ENCODE measurements at regions not wholly inside any gene's neighbourhood (a gene's known extent, or its start where the extent isn't known, plus 50 kb on each side); places are given as distances from the start of the nearest gene placed in this dataset.

- Histone ChIP-seq H3K4me3 (ENCODE audit: low read depth, low read length) (no peak overlapping the region), H3K27me3 (ENCODE audit: control insufficient read depth, insufficient read depth, low read length) (no peaks in the 10 kb centered on the region), H3K36me3 (ENCODE audit: control insufficient read depth, insufficient read depth, low read length) (no peaks in the 10 kb centered on the region)
- DNase-seq (ENCODE audit: low read depth): no peak
- TF ChIP-seq, protein P1, sequence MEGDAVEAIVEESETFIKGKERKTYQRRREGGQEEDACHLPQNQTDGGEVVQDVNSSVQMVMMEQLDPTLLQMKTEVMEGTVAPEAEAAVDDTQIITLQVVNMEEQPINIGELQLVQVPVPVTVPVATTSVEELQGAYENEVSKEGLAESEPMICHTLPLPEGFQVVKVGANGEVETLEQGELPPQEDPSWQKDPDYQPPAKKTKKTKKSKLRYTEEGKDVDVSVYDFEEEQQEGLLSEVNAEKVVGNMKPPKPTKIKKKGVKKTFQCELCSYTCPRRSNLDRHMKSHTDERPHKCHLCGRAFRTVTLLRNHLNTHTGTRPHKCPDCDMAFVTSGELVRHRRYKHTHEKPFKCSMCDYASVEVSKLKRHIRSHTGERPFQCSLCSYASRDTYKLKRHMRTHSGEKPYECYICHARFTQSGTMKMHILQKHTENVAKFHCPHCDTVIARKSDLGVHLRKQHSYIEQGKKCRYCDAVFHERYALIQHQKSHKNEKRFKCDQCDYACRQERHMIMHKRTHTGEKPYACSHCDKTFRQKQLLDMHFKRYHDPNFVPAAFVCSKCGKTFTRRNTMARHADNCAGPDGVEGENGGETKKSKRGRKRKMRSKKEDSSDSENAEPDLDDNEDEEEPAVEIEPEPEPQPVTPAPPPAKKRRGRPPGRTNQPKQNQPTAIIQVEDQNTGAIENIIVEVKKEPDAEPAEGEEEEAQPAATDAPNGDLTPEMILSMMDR (IDR thresholded peaks at IDR 0.05; ENCODE audit: insufficient read depth, low read length, poor library complexity, severe bottlenecking): no peak
Measured at GRCh38 chr4:135538698-135539097, 1337.1 kb upstream of the PABPC4L start.

DNA sequence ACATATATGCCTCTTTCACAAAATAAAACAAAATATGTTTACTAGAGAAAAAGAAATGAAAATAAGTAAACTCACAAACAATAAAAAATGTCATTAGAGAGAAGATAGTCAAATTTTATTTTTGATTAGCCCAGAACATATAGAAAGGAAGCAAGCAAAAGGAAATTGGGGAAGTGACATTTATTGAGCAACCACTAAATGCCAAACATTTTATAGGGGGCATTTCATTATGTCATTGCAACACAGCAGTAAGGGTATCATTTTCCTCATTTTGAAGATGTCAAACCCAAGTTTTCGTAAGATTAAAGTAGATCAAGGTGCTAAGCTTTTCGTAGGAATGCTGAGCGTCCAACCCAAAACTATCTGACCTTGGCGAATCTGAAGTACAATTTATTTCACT is 1331.5 kb upstream of the PABPC4L start:
- H3K36me3 ChIP-seq (ENCODE audit: control insufficient read depth, insufficient read depth, low read length): no peaks in the 10 kb centered on the region
- no peak for DNase-seq (ENCODE audit: low read depth)
- TF ChIP-seq, protein P1 (IDR thresholded peaks at IDR 0.05; ENCODE audit: insufficient read depth, low read length, poor library complexity, severe bottlenecking): no peak
- no peaks in the 10 kb centered on the region for H3K27me3 ChIP-seq (ENCODE audit: control insufficient read depth, insufficient read depth, low read length)
- no peak overlapping the region for H3K4me3 ChIP-seq (ENCODE audit: low read depth, low read length)

- H3K36me3 ChIP-seq (ENCODE audit: control insufficient read depth, insufficient read depth, low read length): no peaks in the 10 kb centered on the region
- TF ChIP-seq, protein P1 (IDR thresholded peaks at IDR 0.05; ENCODE audit: insufficient read depth, low read length, poor library complexity, severe bottlenecking): no peak
- H3K4me3 ChIP-seq (ENCODE audit: low read depth, low read length): no peak overlapping the region
- no peaks in the 10 kb centered on the region for H3K27me3 ChIP-seq (ENCODE audit: control insufficient read depth, insufficient read depth, low read length)
- DNase-seq (ENCODE audit: low read depth): no peak
Measured at GRCh38 chr4:135532132-135532531, 1330.5 kb upstream of the PABPC4L start.

DNA sequence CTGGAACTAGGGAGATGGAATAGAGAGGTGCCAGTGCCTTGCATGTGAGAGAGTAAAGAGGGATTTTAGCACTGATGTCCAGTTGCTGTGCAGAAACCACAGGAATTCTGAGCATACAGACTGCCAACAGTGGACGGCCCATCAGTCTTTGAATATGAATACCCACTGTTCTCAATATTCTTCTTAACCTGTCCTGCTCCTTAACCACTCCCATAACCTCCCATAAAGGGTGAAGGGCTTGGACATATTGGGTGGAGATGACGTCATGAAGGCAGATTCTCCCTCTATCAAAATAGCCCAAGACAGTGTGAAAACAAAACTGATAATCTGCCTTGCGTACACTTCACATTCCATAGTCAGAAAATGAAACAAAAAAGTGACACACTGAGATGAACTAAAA is 1313.7 kb upstream of the PABPC4L start:
- H3K4me3 ChIP-seq (ENCODE audit: low read depth, low read length): no peak overlapping the region
- no peak for DNase-seq (ENCODE audit: low read depth)
- TF ChIP-seq, protein P1 (IDR thresholded peaks at IDR 0.05; ENCODE audit: insufficient read depth, low read length, poor library complexity, severe bottlenecking): no peak
- no peaks in the 10 kb centered on the region for H3K27me3 ChIP-seq (ENCODE audit: control insufficient read depth, insufficient read depth, low read length)
- H3K36me3 ChIP-seq (ENCODE audit: control insufficient read depth, insufficient read depth, low read length): no peaks in the 10 kb centered on the region

DNA sequence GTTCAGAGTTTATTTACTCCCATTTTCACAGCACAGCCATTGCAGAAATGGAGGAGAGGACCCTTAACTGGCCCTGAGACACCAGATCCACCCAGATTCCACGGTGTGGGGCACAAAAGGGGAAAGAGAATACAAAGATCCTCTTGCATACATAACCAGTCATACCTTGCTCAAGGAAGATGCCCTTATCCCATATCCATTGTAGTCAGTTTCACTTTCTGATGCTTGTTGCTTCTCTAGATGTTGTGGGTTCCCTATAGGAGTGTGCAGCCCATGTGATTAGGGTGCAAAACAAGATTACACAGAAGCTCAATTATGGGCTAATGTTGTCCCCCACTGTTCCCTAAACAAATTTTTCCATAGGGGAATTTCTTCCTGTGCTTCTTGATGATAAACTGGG is 1309.0 kb upstream of the PABPC4L start:
- H3K36me3 ChIP-seq (ENCODE audit: control insufficient read depth, insufficient read depth, low read length): no peaks in the 10 kb centered on the region
- TF ChIP-seq, protein P1 (IDR thresholded peaks at IDR 0.05; ENCODE audit: insufficient read depth, low read length, poor library complexity, severe bottlenecking): no peak
- no peak overlapping the region for H3K4me3 ChIP-seq (ENCODE audit: low read depth, low read length)
- H3K27me3 ChIP-seq (ENCODE audit: control insufficient read depth, insufficient read depth, low read length): no peaks in the 10 kb centered on the region
- DNase-seq (ENCODE audit: low read depth): no peak

GRCh38 chr4:135508006-135508714 is 1306.6 kb upstream of the PABPC4L start:
- Histone ChIP-seq H3K4me3 (ENCODE audit: low read depth, low read length) (no peak overlapping the region), H3K27me3 (ENCODE audit: control insufficient read depth, insufficient read depth, low read length) (no peaks in the 10 kb centered on the region), H3K36me3 (ENCODE audit: control insufficient read depth, insufficient read depth, low read length) (no peaks in the 10 kb centered on the region)
- TF ChIP-seq, protein P1 (IDR thresholded peaks at IDR 0.05; ENCODE audit: insufficient read depth, low read length, poor library complexity, severe bottlenecking): no peak
- DNase-seq (ENCODE audit: low read depth): peak; percentile 49

Data from kidney epithelial cell (primary cell).